Activated CD8-positive, alpha-beta memory T cell treated with anti-CD3 and anti-CD28 coated beads, Interleukin-2, amount 50 U/mL, for 1 hour (primary cell): ENCODE measurements at regions not wholly inside any gene's neighbourhood (a gene's known extent, or its start where the extent isn't known, plus 50 kb on each side); places are given as distances from the start of the nearest gene placed in this dataset.
"Not testable (repeated sequence)": the region's sequence is repeated elsewhere in the genome, so short reads cannot be mapped to it uniquely, and the experiment has no call there.

ENCODE experiments used
- DNase-seq: peaks from one replicate; pipeline ENCODE4 v3.0.0-alpha.2; 2020; ENCODE audit errors: extremely low read depth

- no peak for DNase-seq
Measured at GRCh38 chr3:178095522-178095921, 440.7 kb upstream of the KCNMB2 start.

DNA sequence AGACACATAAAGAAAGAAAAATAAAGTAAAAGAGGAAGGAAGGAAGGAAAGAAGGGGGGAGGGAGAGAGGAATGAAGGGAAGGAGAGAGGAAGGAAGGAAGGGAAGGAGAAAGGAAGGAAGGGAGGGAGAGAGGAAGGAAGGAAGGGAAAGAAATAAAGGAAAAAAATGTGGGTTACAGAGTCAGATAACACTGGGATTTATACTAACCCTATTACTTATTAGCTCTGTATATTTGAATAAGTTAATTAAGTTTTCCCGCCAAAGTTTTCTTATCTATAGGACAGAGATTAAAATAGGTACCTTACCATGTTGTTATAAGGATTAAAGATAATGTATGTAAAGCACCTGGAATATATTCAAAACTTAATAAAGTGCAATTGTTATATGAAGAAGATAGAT is 439.3 kb upstream of the KCNMB2 start:
- DNase-seq = no peak

- no peak for DNase-seq
Measured at GRCh38 chr3:178097576-178097975, 438.7 kb upstream of the KCNMB2 start.

GRCh38 chr3:178099274-178099673 is 437.0 kb upstream of the KCNMB2 start:
- DNase-seq = no peak

DNA sequence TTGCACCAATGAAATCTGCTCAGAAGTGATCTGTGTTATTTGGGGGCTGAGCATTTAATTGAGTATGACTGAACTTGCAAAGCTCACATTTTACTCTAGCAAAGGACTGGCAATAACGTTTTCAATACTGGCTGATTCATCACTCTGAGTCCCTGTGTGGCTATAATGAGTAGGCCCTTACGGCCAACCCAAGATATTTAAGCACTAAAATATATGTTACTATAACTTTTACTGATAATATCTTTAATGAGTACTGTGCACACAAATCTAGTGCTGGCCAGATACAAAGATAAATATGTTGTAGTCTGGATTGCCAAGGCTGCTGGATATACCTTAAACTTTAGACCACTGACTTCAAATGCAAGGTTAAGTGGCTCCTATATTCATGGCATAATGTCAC is 436.4 kb upstream of the KCNMB2 start:
- DNase-seq = no peak

DNA sequence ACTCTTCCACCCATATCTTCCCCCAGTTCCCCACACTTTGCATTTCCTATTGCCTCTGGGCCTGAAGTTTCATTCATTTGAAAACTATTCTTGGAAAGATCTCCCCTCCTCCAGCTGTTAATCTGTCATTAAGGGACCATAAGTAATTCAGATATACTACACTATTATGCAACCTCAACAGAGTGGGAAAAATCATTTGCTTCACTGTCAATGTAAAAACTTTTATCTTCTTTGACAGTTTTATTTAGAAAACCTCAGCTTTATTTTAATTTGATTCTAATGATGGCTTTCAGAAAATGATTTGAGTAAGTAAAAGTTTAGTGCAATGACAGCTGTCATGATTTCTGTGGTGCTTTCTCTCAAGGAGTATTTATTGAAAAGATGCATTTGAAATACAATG is 435.3 kb upstream of the KCNMB2 start:
- DNase-seq = no peak

GRCh38 chr3:178103140-178103539 is 433.1 kb upstream of the KCNMB2 start:
- DNase-seq = no peak

DNA sequence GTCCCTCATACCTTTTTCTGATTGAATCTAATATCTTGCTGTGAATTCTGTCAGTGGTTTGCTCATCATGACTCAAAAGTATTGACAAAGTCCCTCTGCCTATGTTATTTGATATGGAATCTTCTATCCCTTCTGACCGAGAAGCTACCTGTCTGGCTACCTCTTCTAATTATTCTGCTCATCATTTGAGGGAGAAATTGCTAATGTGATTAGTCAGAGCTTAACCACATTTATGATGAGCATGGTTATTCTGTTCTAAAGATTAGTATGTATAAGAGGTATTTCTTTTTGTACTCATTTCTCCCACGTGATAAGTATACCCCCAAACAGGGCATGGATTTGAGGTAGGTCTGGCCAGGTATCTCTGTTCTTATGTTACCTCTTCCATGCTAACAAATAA is 428.4 kb upstream of the KCNMB2 start:
- no peak for DNase-seq

GRCh38 chr3:178109691-178110090 is 426.5 kb upstream of the KCNMB2 start:
- DNase-seq = no peak

- DNase-seq = no peak
Measured at GRCh38 chr3:178112134-178112533, 424.1 kb upstream of the KCNMB2 start.

DNA sequence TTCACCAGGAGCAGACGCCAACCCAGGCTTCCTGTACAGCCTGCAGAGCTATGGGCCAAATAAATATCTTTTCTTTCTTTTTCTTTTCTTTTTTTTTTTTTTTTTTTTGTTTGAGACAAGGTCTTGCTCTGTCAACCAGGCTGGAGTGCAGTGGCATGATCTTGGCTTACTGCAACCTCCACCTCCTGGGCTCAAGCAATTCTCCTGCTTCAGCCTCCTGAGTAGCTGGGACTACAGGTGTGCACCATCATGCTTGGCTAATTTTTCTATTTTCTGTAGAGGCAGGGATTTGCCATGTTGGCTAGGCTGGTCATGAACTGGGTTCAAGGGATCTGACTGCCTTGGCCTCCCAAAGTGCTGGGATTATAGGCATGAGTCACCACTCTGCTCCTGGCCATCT is 423.7 kb upstream of the KCNMB2 start:
- DNase-seq = not testable (repeated sequence)

GRCh38 chr3:178117641-178118040 is 418.6 kb upstream of the KCNMB2 start:
- DNase-seq = no peak

DNA sequence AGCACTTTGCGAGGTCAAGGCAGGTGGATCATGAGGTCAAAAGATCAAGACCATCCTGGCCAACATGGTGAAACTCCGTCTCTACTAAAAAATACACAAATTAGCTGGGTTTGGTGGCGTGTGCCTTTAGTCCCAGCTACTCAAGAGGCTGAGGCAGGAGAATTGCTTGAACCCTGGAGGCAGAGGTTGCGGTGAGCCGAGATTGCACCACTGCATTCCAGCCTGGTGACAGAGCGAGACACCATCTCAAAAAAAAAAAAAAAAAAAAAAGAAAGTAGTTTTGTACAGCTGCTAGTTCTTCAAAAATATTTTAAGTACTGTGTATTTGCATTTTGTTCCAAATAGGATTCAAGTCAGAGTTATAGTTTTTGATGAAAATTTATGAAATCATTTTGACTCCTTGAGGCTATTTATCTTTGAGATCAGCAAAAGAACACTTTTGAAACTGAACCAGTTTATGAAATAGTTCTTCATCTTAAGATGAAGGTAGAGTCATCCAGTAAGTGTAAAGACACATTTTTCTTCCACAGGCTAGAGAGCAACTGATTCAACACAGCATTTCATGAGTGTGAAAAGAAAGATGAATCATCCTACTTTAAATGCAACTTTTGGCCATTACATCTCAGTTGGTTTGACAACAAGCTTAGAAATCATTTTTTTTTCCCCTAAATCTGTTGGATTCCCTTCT is 416.5 kb upstream of the KCNMB2 start:
- not testable (repeated sequence) for DNase-seq

- DNase-seq = no peak
Measured at GRCh38 chr3:178120367-178120766, 415.9 kb upstream of the KCNMB2 start.

DNA sequence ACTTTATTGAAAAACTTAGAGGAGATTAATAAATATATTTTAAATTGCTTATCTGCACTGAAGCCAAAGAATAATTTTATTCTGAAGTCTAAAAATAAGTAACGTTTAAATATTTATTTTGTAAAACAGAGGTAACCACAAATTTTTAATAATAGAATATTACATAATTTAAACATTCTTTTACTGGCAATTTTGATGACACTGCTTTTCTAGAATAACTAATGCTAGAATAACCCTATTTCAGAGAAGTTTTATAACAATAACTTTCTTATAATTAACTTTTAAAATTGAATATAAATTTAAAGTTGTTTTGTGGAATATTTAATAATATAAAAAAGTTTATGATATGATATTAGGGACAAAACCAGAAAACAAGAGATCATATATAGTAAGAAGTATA is 409.6 kb upstream of the KCNMB2 start:
- DNase-seq = no peak

- DNase-seq = no peak
Measured at GRCh38 chr3:178127221-178127620, 409.0 kb upstream of the KCNMB2 start.

GRCh38 chr3:178129109-178129508 is 407.1 kb upstream of the KCNMB2 start:
- no peak for DNase-seq

DNA sequence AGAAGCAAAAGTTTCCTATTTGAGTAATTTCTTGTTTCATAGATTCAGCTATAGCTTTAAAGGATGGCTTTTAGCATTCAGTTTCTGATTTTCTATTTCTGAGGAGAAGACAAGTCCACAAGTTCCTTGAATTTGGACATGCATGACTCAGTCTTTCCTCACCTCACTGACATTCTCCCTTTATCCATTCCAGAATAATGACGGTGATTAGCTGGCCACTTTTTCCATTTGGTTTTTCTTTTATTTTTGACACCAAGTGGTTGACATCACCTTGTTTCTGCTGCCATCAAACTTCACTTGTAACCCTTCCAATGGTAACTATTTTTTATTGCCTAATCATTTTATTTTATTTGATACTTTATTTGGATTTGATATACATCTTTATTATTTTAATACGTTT is 404.4 kb upstream of the KCNMB2 start:
- no peak for DNase-seq

DNA sequence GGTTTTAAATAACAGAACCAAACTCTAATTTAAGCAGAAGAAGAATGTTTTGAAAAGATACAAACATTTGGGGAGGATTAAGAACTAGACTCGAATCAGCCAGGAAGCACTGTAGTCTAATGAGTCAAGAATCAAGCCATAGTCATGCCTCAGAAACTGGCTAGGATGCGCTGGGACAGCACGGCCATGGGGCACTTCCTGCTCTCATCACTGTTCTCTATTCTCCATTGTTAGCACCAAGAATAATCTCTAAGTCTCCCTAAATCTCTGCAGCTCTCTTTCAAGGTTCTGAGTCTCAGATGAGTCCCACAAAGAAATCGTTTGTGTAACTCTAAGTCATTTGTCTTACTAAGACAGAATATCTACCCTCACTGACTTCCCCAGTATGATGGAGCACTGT is 399.0 kb upstream of the KCNMB2 start:
- DNase-seq = no peak

GRCh38 chr3:178137831-178138230 is 398.4 kb upstream of the KCNMB2 start:
- no peak for DNase-seq

- DNase-seq = no peak
Measured at GRCh38 chr3:178139116-178139515, 397.1 kb upstream of the KCNMB2 start.

GRCh38 chr3:178140531-178141304 is 395.5 kb upstream of the KCNMB2 start:
- DNase-seq = no peak

DNA sequence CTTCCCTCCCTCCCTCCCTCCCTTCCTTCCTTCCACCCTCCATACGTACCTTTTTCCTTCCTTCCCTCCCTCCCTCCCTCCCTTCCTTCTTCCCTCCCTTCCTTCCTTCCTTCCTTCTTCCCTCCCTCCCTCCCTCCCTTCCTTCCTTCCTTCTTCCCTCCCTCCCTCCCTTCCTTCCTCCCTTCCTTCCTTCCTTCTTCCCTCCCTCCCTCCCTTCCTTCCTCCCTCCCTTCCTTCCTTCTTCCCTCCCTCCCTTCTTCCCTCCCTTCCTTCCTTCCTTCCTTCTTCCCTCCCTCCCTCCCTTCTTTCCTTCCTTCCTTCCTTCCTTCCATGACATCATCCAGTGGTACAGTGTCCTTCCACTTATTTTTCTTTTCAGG is 394.9 kb upstream of the KCNMB2 start:
- not testable (repeated sequence) for DNase-seq

DNA sequence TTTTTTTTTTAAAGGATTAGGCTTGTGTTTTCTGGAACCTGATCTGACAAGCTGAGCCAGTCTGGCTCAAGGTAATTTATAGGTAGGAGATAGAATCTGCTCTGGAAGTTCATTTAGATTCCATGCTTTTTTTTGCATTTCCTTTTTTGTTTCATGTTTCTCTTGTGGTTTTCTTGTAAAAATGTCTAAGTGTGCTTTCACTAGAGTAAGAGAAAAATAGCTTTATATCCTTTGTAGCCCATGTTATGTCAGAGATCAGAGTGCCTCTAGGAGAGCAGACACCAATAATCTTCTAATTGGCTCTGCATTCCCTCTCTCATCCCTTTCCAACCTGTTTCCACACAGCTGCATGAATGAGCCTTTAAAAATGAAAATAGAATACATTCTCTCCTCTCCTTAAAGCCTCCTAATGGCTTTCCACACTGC is 389.8 kb upstream of the KCNMB2 start:
- no peak for DNase-seq
